HG03025 (cell line): ENCODE measurements at regions not wholly inside any gene's neighbourhood (a gene's known extent, or its start where the extent isn't known, plus 50 kb on each side); places are given as distances from the start of the nearest gene placed in this dataset.
"Not testable (repeated sequence)": the region's sequence is repeated elsewhere in the genome, so short reads cannot be mapped to it uniquely, and the experiment has no call there.

ENCODE experiments used
- ATAC-seq: cut with Tn5 transposase; IDR thresholded peaks from one replicate; pipeline ENCODE4 v1.9.1; 2021; ENCODE audit warnings: mild to moderate bottlenecking, moderate library complexity; ENCODE audit not compliant: unreplicated experiment, low FRiP score

GRCh38 chr2:12543076-12543977 lies 173.4 kb upstream of the TRIB2 start:
- peak; percentile 9 for ATAC-seq

GRCh38 chr2:12543978-12544558 lies 172.7 kb upstream of the TRIB2 start:
- peak; percentile 91 for ATAC-seq

DNA sequence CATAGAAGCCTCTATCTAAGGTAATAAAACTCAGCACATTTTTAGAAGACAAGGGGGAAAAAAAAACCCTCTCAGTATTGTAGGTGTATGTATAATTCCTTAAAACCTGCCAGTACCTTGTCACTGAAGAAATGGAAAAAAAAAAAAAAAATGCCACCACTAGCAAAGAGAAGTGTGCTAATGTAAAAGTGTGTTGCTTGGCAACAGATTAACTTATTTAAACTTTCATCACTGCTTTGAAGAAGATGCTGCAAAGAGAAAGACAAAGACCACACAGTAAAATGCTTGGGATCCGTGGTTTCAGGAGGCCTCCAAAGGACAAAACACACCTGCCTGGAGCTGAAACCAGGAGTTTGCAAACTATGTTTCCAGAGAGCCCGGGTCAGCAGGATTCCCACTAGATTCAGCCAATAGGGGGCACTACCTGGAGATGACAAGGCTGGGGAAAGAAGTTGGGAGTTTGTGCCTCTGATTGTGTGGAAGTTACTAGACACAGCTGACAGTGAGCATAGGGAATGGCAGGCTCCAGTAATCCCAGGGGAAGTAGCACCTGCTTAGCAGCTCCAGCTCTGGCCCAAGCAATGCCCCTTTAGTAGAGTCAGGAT lies 169.1 kb upstream of the TRIB2 start:
- ATAC-seq: no peak

GRCh38 chr2:12548906-12549305 lies 167.8 kb upstream of the TRIB2 start:
- ATAC-seq: no peak

DNA sequence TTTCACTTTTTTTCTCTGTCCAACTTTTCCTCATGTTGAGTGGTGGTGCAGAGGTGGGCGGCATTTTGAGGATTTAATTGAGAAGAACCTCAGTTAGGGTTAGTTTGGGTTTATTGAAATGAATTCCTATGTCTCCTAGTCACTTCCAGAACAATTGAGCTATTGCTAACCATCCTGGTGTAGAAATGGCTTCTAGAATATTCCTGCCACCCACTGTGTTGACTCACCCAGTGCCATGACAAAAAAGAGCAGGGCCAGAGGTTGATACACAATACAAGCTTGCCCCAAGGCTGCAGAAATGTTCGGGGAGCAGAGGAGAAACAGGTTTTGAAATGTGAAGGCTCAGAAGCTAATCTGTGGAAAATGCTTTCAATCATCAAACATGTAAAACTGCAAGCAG lies 167.1 kb upstream of the TRIB2 start:
- ATAC-seq: no peak

DNA sequence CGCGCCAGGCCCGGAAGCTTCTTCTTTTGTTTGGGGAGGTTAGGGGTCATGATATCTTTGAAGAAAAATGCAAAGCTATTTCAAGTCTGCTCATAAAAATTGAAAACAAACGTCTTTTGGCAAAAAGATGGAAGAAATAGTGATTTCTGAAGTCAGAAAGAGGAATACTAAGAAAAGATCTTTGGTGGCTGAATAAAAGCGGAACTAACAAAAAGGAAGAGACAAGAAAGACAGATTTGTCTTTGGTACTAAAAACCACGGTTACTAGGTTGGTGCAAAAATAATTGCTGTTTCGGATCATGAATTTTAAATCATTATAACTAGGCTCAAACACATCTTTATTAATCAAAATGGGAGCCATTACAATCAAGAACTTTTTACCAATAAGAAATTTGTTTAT lies 164.6 kb upstream of the TRIB2 start:
- no peak for ATAC-seq

GRCh38 chr2:12554224-12555011 lies 162.3 kb upstream of the TRIB2 start:
- peak; percentile 5 for ATAC-seq

- peak; percentile 46 for ATAC-seq
These were observed 161.6 kb upstream of the TRIB2 start for GRCh38 chr2:12555012-12555645.

GRCh38 chr2:12556762-12557161 lies 160.0 kb upstream of the TRIB2 start:
- no peak for ATAC-seq

- no peak for ATAC-seq
These were observed 159.0 kb upstream of the TRIB2 start for GRCh38 chr2:12557688-12558087.

- no peak for ATAC-seq
These were observed 158.2 kb upstream of the TRIB2 start for GRCh38 chr2:12558519-12558918.

DNA sequence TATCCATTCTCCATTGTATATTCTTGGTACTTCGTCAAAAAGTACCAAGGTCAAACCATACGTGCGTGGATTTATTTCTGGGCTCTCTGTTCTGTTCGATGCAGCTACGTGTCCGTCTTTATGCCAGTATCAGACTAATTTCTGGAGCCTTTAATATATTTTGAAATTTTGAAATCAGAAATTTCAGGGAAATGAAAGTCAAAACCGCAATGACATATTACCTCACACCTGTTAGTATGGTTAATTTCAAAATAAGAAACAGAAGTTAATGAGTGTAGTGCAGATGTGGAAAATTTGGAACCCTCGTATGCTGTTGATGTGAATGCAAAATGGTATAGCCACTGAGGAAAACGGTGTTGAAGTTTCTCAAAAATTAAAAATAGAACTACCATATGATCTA lies 156.1 kb upstream of the TRIB2 start:
- ATAC-seq: no peak

DNA sequence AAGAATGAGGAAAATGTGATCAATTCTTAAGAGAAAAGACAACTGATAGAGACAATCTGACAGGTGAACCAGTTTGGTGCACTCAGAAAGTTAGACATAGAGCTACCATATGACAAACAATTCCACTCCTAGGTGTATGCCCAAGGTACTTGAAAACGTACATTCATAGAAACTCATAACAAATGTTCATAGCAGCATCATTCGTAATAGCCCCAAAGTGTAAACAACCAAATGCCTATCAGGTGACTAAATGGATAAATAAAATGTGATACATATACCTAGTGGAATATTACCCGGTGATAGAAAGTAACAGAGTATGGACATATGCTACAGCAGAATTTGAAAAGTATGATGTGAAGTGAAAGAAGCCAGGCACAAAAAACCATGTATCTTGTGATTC lies 149.3 kb upstream of the TRIB2 start:
- no peak for ATAC-seq

DNA sequence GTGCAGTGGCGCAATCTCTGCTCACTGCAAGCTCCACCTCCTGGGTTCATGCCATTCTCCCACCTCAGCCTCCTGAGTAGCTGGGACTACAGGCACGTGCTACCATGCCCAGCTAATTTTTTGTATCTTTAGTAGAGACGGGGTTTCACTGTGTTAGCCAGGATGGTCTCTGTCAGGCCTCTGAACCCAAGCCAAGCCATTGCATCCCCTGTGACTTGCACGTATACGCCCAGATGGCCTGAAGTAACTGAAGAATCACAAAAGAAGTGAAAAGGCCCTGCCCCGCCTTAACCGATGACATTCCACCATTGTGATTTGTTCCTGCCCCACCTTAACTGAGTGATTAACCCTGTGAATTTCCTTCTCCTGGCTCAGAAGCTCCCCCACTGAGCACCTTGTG lies 147.2 kb upstream of the TRIB2 start:
- not testable (repeated sequence) for ATAC-seq

DNA sequence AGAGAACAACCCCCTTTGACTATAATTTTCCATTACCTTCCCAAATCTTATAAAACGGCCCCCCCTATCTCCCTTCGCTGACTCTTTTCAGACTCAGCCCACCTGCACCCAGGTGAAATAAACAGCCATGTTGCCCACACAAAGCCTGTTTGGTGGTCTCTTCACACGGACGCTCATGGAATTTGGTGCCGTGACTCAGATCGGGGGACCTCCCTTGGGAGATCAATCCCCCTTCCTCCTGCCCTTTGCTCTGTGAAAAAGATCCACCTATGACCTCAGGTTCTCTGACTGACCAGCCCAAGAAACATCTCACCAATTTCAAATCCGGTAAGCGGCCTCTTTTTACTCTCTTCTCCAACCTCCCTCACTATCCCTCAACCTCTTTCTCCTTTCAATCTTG lies 146.8 kb upstream of the TRIB2 start:
- not testable (repeated sequence) for ATAC-seq

DNA sequence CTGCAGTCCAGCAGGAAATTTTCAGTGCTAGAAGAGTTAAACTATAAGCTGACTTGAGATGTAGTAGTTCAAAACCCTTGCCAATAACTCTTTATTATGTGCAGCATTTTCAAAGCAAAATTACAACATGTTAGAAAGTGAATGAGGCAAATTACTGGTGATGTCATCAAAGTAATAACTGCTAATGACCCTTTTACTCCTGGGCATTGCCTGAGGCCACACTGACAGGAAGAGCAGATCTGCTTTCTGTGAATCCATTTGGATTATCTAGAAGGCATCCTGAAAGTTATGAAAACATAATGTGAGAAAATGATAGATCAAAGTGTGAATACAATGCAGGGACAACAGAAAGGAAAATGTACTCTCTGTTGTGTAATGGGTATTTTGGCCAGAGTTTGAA lies 139.6 kb upstream of the TRIB2 start:
- ATAC-seq: no peak

DNA sequence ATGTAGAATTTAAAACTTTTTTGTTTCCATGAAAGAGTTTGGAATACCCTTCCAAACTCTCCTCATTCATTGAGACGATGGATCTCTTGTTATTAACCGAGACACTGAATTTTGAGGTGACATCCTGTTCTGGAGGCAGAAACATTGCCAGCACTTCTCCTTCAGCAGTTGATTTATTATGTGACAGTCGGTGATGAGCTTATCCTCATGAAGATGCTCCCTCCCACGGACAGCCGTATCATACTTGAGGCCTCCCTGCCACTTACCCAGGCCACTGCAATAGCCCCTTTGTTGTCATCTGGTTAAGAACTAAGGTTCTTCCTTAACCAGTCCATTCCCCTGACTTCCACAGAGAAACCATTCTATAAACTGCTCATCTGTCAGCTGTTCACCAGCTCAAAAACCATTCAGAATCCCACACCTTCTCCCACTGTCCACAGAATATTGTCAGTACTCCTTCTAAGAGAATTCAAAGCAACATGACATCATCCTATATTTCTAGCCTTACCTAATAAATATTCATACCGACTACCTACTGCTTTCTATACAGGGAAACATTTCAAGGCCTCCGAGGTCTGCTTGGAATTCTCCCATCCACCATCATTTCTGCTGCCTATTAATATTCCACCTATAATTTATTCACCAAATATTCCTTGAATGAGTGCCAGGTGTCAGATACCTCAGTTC lies 139.0 kb upstream of the TRIB2 start:
- ATAC-seq: no peak

GRCh38 chr2:12579018-12579417 lies 137.7 kb upstream of the TRIB2 start:
- ATAC-seq: no peak

DNA sequence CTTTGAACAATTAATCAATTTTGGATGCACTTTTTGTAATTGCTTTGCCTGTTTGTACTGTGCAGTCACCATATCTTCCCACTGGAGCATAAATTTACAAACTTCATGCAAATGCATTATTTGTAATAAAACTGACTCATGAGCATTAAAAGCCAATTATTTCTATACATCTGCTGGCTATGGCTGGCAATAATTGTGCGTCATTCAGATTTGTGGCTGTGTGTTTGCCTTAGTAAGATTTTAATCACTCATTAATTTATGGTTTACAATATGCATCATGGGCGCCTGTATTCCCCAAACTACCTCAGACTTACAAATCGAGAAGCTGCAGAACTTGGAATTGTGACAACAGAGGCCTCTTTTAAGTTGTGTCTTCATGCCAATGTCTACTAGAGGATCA lies 132.4 kb upstream of the TRIB2 start:
- ATAC-seq: no peak

DNA sequence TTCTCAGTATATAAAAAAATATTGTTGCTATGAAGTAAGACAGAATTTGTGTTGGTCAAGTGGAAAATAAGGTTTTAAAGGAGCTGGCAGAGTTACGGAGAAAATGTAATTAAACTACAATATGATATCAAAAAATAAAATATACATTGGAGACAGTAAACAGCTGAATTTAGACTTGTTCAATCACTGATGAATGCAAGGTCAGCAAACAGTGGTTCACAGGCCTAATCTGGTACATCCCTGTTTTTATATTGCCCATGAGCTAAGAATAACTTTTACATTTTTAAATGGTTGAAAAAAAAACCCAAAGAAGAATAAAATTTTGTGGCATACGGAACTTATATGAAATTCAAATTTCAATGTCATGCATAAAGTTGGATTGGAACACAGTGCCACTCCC lies 131.0 kb upstream of the TRIB2 start:
- ATAC-seq: no peak
